ENCODE measurements at regions not wholly inside any gene's neighbourhood (a gene's known extent, or its start where the extent isn't known, plus 50 kb on each side); places are given as distances from the start of the nearest gene placed in this dataset.

DNA sequence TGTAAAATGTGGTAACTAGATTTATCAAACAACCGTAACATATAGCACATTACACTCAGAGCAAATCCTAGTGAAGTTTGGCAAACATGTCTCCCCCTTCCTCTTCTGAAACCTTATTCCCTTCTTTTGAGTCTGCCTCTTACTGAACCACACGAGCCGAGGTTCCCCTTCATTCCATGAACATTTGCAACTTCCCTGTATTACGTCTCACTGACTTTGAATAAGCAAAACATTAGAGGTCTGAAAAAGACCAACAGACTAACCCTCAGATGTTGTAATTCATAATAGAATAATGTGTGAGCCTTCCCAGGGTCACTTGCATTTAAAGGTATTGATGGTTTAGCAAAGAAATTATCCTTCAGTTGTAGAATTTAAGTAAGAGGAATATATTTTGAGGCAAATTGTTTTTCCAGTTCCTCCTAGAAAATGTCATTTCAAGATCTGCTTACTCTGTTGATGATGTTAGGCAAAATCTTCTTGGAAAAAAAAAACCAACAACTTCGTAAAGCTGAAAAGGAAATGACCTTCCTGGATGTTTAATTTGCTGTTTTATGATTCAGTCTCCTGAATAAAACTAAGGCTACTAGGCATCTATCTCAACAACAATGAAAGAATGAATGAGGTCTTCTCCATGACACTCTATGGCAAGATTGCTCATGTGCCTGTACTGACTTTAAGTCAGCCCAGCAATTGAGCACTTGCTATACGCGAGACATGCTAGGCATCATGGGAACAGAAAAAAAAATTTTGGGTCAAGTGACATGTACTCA lies 296.9 kb upstream of the NECTIN3 start:
- DNase-seq (ENCODE audit: insufficient read length) (no peak), FAIRE-seq (no peak)
- TF ChIP-seq TAF1 (IDR thresholded peaks at IDR 0.05; ENCODE audit: borderline replicate concordance, low read depth, low read length): no peak
- TF ChIP-seq POLR2AphosphoS5 (IDR thresholded peaks at IDR 0.05; ENCODE audit: low read depth, low read length): no peak
- TF ChIP-seq POLR2A (IDR thresholded peaks at IDR 0.05; ENCODE audit: low read depth, low read length): no peak

DNA sequence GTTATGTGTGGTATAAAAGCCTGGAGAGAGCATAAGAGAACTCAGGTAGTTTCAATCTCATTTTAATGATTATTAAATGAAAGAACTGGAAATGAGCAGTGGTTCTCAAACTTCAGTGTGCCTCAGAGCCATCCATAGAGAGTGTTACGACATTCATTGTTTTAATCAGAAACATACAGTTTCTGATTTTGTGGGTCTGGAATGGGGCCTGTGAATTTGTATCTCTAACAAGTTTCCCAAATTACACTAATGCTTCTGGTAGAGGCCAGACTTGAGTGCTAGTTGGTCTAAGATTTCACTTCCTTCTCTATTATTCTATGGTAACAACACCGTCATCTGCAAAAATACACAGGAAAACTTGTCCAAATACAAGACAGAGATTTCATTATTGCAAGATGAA lies 292.0 kb upstream of the NECTIN3 start:
- TF ChIP-seq POLR2A (IDR thresholded peaks at IDR 0.05; ENCODE audit: low read depth, low read length) (no peak), POLR2AphosphoS5 (IDR thresholded peaks at IDR 0.05; ENCODE audit: low read depth, low read length) (no peak), TAF1 (IDR thresholded peaks at IDR 0.05; ENCODE audit: borderline replicate concordance, low read depth, low read length) (no peak)
- no peak for FAIRE-seq
- no peak for DNase-seq (ENCODE audit: insufficient read length)

DNA sequence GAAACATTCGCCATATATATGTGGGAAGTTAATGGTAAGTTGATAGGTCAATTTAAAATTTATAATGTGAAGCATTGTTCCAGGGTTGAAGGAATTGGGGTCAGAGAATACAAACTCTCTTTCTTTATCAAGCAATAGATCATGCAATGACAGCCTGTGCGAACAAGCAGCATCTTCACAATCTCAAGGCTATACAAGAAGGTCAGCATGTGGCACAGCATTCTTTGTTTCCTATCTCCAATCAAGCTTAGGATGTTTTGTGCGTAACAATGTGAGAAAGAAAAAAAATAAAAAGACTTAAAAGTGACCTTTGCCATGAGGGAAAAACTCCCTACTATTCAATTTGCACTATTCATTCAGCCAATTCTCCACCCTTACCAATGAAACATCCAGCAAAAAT lies 288.1 kb upstream of the NECTIN3 start:
- no peak for TF ChIP-seq POLR2A (IDR thresholded peaks at IDR 0.05; ENCODE audit: low read depth, low read length)
- no peak for TF ChIP-seq POLR2AphosphoS5 (IDR thresholded peaks at IDR 0.05; ENCODE audit: low read depth, low read length)
- no peak for TF ChIP-seq TAF1 (IDR thresholded peaks at IDR 0.05; ENCODE audit: borderline replicate concordance, low read depth, low read length)
- no peak for DNase-seq (ENCODE audit: insufficient read length)
- FAIRE-seq: no peak

DNA sequence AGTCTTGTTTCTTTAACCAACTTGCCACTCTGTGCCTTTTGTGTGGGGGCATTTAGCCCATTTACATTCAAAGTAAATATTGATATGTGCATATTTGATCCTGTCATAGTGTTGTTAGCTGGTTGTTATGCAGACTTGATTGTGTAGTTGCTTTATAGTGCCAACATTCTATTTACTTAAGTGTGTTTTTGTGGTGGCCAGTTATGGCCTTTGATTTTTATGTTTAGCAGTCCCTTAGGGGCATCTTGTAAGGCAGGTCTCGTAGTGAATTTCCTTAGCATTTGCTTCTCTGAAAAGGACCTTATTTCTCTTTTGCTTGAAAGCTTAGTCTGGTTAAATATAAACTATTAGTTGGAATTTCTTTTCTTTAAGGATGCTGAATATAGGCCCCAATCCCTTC lies 282.8 kb upstream of the NECTIN3 start:
- FAIRE-seq (no peak), DNase-seq (ENCODE audit: insufficient read length) (no peak)
- TF ChIP-seq TAF1 (IDR thresholded peaks at IDR 0.05; ENCODE audit: borderline replicate concordance, low read depth, low read length): no peak
- no peak for TF ChIP-seq POLR2AphosphoS5 (IDR thresholded peaks at IDR 0.05; ENCODE audit: low read depth, low read length)
- no peak for TF ChIP-seq POLR2A (IDR thresholded peaks at IDR 0.05; ENCODE audit: low read depth, low read length)

DNA sequence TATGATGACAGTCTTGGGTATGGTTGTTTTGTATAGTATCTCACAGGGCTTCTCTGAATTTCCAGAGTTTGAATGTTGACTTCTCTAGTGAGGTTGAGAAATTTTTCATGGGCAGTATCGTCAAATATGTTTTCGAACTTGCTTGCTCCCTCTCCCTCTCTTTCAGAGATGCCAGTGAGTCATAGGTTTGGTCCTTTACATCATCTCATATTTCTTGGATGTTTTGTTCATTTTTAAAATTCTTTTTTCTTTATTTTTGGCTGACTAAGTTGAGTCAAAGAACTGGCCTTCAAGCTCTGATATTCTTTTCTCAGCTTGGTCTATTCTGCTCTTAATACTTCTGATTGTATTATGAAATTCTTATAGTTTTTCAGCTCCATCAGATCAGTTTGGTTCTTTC lies 282.3 kb upstream of the NECTIN3 start:
- no peak for DNase-seq (ENCODE audit: insufficient read length)
- TF ChIP-seq TAF1 (IDR thresholded peaks at IDR 0.05; ENCODE audit: borderline replicate concordance, low read depth, low read length) (no peak), POLR2AphosphoS5 (IDR thresholded peaks at IDR 0.05; ENCODE audit: low read depth, low read length) (no peak), POLR2A (IDR thresholded peaks at IDR 0.05; ENCODE audit: low read depth, low read length) (no peak)
- FAIRE-seq: no peak

DNA sequence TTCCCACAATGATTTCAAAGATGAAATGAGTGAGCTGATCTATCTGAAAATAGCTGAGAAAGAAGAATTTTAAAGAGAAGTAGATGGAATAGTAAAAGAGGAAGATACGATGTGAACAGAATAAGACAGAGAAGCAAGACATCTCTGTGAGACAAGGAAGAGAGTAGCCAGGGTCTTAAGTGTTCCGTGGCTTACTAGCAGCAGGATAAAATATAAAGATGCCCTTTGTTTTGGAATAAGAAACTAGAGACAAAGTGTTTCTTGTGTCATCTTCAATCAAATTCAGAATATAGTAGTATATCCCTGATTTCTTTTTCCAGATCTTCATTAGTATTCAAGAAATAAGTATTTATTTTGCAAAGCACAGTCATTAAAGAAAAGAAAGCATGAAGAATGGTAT lies 281.0 kb upstream of the NECTIN3 start:
- no peak for FAIRE-seq
- no peak for TF ChIP-seq POLR2AphosphoS5 (IDR thresholded peaks at IDR 0.05; ENCODE audit: low read depth, low read length)
- TF ChIP-seq POLR2A (IDR thresholded peaks at IDR 0.05; ENCODE audit: low read depth, low read length): no peak
- no peak for TF ChIP-seq TAF1 (IDR thresholded peaks at IDR 0.05; ENCODE audit: borderline replicate concordance, low read depth, low read length)
- DNase-seq (ENCODE audit: insufficient read length): no peak

DNA sequence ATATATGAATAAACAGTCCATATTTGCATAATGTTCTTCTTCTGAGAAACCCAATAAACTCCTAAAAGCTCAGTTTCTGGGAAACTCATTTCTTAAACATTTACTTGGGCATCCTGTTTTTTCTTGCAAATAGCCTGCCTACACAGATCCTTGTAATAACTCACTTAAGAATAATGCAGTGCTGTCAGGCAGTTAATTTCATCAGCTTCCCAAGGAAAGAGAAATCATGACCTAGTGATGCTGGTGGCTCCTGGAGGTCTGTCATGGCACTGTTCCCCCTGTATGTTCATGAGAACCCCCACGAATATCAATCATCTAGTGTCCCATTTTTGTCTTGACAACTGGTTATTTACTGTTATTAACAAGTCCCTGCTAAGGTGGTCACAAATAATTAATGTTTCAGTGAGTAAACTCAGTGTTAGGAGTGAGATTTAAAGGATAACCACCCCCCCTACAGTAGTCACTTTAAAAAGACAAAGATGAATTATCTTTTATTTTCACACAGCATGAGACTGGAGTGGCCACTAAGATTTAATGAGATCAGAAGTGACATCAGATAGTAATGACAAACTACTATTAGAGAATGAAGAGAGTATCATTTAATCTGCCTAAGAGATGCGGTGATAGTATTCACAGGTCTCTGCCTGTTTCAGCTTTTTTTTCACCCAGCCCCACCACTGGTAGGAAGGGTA lies 279.5 kb upstream of the NECTIN3 start:
- no peak for TF ChIP-seq POLR2AphosphoS5 (IDR thresholded peaks at IDR 0.05; ENCODE audit: low read depth, low read length)
- DNase-seq (ENCODE audit: insufficient read length) (no peak), FAIRE-seq (no peak)

DNA sequence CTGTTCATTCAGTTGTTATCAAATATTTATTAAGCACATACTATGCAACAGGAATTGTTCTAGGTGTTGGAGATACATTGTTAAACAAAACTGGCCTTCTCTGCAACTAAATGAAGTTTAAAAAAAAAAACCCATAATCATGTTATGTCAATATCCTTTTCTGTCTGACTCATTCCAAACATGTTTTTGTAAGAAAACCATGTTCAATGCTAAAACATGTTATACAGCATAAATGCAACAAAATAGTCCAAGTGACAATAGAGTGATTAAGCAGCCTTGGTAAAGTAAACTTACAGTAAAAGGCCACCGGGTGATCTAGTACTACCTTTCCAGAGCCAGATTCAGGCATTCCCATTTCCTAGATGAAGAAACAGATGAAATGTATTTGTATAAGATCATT lies 278.0 kb upstream of the NECTIN3 start:
- no peak for TF ChIP-seq POLR2AphosphoS5 (IDR thresholded peaks at IDR 0.05; ENCODE audit: low read depth, low read length)
- no peak for TF ChIP-seq TAF1 (IDR thresholded peaks at IDR 0.05; ENCODE audit: borderline replicate concordance, low read depth, low read length)
- TF ChIP-seq POLR2A (IDR thresholded peaks at IDR 0.05; ENCODE audit: low read depth, low read length): no peak
- FAIRE-seq: no peak
- no peak for DNase-seq (ENCODE audit: insufficient read length)

DNA sequence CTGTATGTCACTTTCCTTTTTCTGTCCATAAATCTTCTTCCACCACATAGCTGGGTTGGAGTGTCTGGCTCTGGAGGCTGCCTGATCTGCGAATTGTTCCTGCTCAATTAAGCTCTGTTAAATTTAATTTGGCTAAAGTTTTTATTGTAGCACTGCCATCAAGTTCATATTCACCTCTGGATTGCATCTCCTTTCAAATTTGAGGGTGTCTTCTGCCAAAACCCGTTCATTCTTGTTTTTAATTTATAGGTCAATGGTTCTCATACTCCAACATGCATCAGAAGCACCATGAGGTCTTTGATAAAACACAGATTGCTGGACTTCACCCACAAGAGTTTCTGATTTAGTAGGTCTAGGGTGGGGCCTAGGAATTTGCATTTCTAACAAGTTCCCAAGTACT lies 276.5 kb upstream of the NECTIN3 start:
- DNase-seq (ENCODE audit: insufficient read length): no peak
- TF ChIP-seq POLR2AphosphoS5 (IDR thresholded peaks at IDR 0.05; ENCODE audit: low read depth, low read length) (no peak), TAF1 (IDR thresholded peaks at IDR 0.05; ENCODE audit: borderline replicate concordance, low read depth, low read length) (no peak), POLR2A (IDR thresholded peaks at IDR 0.05; ENCODE audit: low read depth, low read length) (no peak)
- FAIRE-seq: no peak

DNA sequence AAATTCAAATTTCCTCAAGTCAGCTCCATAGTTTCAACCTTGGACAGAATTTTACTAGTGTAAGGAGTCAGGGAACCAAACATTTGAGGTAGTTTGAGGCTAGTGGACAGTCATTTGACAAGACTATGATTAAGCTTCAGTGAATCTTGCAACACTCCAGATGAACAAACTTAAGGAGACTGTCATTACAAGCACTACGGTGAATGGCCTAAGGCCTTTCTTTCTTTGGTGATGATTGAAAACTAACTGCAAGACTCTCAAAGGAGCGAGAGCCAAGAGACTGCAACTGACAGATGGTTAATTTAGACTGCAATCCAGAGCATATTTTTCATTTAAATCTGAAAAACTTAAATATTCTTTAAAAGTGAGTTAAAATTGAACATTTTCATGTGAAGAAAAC lies 272.3 kb upstream of the NECTIN3 start:
- DNase-seq (ENCODE audit: insufficient read length) (no peak), FAIRE-seq (no peak)
- TF ChIP-seq POLR2AphosphoS5 (IDR thresholded peaks at IDR 0.05; ENCODE audit: low read depth, low read length): no peak
- TF ChIP-seq POLR2A (IDR thresholded peaks at IDR 0.05; ENCODE audit: low read depth, low read length): no peak
- no peak for TF ChIP-seq TAF1 (IDR thresholded peaks at IDR 0.05; ENCODE audit: borderline replicate concordance, low read depth, low read length)

DNA sequence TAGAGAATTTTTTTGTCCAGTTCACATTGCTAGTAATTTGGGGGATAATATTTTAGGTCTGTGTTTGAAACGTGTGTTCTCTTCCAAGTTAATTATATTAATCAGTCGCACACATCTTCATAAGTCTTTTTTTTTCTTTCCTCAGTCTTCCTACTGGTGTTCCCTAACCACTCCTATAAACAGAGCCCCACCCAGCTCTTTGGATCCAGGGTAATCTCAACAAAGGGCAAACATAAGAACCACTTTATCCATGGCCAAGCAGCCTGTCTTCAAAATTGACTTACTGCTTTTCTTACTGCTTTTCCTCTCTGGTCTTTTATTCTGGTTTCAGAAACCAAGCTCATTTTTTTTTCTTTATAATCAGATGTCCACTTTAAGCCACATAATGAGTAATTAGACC lies 266.8 kb upstream of the NECTIN3 start:
- FAIRE-seq: no peak
- TF ChIP-seq POLR2AphosphoS5 (IDR thresholded peaks at IDR 0.05; ENCODE audit: low read depth, low read length): no peak
- TF ChIP-seq POLR2A (IDR thresholded peaks at IDR 0.05; ENCODE audit: low read depth, low read length): no peak
- no peak for TF ChIP-seq TAF1 (IDR thresholded peaks at IDR 0.05; ENCODE audit: borderline replicate concordance, low read depth, low read length)
- DNase-seq (ENCODE audit: insufficient read length): no peak

DNA sequence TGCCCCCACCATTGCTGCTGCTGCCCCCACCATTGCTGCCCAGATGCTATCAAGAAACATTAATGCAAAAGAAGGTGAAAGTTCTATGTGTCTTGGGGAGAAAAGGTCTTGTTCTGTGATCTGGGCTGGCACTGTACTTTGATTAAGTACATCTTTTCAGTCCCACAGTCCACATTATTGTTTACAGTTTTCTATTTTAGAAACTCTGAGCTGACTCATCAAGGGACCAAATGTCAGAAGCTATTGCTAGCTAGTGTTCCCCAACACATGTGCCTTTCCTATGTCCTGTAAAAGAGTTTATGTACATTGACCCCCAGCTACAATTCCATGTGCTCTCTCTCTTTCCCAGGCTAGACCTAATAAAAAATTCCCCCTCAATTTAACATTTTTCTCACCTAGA lies 264.7 kb upstream of the NECTIN3 start:
- TF ChIP-seq POLR2AphosphoS5 (IDR thresholded peaks at IDR 0.05; ENCODE audit: low read depth, low read length) (no peak), TAF1 (IDR thresholded peaks at IDR 0.05; ENCODE audit: borderline replicate concordance, low read depth, low read length) (no peak), POLR2A (IDR thresholded peaks at IDR 0.05; ENCODE audit: low read depth, low read length) (no peak)
- no peak for DNase-seq (ENCODE audit: insufficient read length)
- no peak for FAIRE-seq

All from GM12892 (cell line).